ENCODE measurements at regions not wholly inside any gene's neighbourhood (a gene's known extent, or its start where the extent isn't known, plus 50 kb on each side); places are given as distances from the start of the nearest gene placed in this dataset.

- TF ChIP-seq CTCF (IDR thresholded peaks at IDR 0.05), result no peak
- no peak for TF ChIP-seq POLR2A (IDR thresholded peaks at IDR 0.05)
Observed at GRCh38 chr17:53942898-53943297, 120.2 kb downstream of the KIF2B start.

All from lower leg skin (tissue), 3 donors.